Motor neuron (in vitro differentiated cells): ENCODE measurements at regions not wholly inside any gene's neighbourhood (a gene's known extent, or its start where the extent isn't known, plus 50 kb on each side); places are given as distances from the start of the nearest gene placed in this dataset.
"Not testable (repeated sequence)": the region's sequence is repeated elsewhere in the genome, so short reads cannot be mapped to it uniquely, and the experiment has no call there.

Experiments used
- ATAC-seq, 8 experiments: fragments of 200-7000 bp; cut with Tn5 transposase; replicated peaks in 6 of 8; 2 replicates each; pipeline ENCODE4 v1.8.0; 2021; ENCODE audit warnings: mild to moderate bottlenecking in 8 of 8, moderate library complexity in 8 of 8
- H3K27ac ChIP-seq, 2 donors: fragments of 250-450 bp; sonication (Bioruptor Pico); 2 replicates each; pipeline ENCODE4 v1.9.0; 2021; ENCODE audit warnings: antibody characterized with exemption in 2 of 2, mild to moderate bottlenecking in 2 of 2, moderate library complexity in 1 of 2
- H3K4me1 ChIP-seq, 2 donors: fragments of 250-450 bp; sonication (Bioruptor Pico); replicated peaks in 1 of 2; 2 replicates each; pipeline ENCODE4 v1.6.1; 2021; ENCODE audit warnings: antibody characterized with exemption in 2 of 2, mild to moderate bottlenecking in 2 of 2, moderate library complexity in 1 of 2
- H3K4me3 ChIP-seq, 5 donors: fragments of 250-450 bp; sonication (Bioruptor Pico); 2 replicates each; pipeline ENCODE4 v1.9.0; 2021; ENCODE audit warnings: antibody characterized with exemption in 5 of 5, mild to moderate bottlenecking in 5 of 5, moderate library complexity in 4 of 5
- WGBS, 10 experiments: fragments of 450-650 bp; shearing (Covaris generic); methylation state at CpG; one replicate each; pipeline ENCODE4 v1.0.0; 2022; 5-methylcytosine and 5-hydroxymethylcytosine counted together
- in situ Hi-C, 9 experiments: fragments of 400-800 bp; cut with MboI; loops; one replicate each; pipeline ENCODE4 v1.15.0; 2021; ENCODE audit warnings: low sequenced_read_pairs in 9 of 9, low pct_unique_long_range_greater_than_20kb in 2 of 9; ENCODE audit not compliant: unreplicated experiment in 9 of 9

DNA sequence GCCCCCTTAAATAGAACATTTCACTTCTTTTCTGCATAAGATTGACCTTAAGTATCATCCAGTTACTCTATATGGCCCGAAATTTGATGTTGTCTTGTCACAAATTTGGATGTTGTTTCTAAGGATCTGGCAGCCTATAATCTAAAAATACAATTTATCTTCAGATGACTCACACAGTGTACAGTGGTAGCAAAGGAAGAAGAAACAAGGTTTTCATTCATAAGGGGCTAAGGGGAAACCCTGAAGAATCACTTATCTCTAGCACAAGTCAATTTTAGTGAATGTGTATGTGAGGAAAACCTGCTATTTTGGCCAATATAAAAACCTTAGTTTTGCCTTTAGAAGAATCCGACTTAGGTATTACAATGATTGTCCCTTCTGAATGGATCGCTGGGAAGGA, 606.3 kb upstream of the LRFN5 start:
- Histone ChIP-seq H3K4me3 (no peak overlapping the region), H3K27ac (no peak overlapping the region), H3K4me1 (no peaks in the 10 kb centered on the region)
- ATAC-seq = no peak
- in situ Hi-C loops = no loop called here
- WGBS, 10 experiments = 6 to 100% (median 91%) methylated on average over 1 to 3 of the region's 3 CpGs

DNA sequence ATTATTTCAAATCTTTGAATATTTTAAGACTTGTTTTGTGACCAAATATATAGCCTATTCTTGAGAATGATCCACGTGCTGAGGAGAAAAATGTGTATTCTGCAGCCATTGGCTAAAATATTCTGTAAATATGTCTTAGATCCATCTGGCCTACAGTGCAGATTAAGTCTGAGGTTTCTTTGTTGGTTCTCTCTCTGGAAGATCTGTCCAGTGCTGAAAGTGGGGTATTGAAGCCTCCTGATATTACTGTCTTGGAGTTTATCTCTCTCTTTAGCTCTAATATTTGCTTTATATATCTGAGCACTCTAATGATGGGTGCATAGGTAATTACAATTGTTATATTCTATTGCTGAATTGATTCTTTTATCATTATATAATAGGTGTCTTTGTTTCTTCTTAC, 617.4 kb upstream of the LRFN5 start:
- no peak for ATAC-seq
- H3K4me1 ChIP-seq = no peaks in the 10 kb centered on the region
- WGBS, 10 experiments = 0 to 100% (median 69%) methylated on average over 1 of the region's 1 CpG
- H3K27ac ChIP-seq = no peak overlapping the region
- H3K4me3 ChIP-seq = no peak overlapping the region
- in situ Hi-C loops = no loop called here

DNA sequence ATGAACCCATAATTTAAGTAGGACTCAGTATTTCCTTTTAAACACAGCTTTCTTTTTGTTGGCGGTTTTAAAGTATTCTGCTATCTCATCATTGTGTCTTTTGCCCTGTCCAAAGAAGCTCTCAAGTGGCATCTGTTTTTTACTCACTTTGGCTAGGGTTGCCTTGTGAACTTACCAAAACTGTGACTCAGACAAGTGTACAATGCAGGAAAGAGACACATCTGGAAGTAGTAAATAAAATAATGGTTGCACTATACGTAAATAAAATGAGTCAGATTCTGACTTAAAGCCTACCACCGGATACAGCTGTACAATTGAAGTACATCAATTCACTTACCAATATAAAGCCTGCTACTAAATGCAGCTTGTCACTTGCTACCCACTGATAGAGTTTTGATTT, 619.2 kb upstream of the LRFN5 start:
- ATAC-seq = no peak
- no peak overlapping the region for H3K27ac ChIP-seq
- in situ Hi-C loops = no loop called here
- no peaks in the 10 kb centered on the region for H3K4me1 ChIP-seq
- no peak overlapping the region for H3K4me3 ChIP-seq
- 0 to 100% (median 55%) methylated on average over 1 to 3 of the region's 3 CpGs; no CpG with 5 or more reads in 2 of the 10 experiments for WGBS, 10 experiments

DNA sequence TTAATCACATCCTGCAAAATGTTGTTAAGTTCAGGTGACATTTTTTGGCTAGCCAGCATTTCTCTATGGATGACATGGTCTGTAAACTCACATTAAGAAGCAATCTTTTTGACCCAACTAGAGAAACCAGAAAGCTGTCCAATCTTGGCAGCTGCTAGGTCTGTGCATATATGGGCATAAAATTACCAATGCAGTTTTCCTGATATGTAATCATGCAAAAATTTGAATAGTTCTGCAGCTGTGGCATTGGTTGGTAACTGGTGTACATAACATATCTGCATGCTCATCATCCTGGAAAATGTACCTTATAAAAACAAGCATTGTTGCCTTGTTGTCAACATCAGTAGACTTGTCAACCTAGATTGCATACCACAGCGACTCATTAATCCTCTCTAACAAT, 620.0 kb upstream of the LRFN5 start:
- ATAC-seq = peak in 3 of 8 experiments; percentile 41 to 95 (median 60)
- H3K4me1 ChIP-seq = no peaks in the 10 kb centered on the region
- 0 to 100% (median 40%) methylated on average over 1 of the region's 1 CpG; no CpG with 5 or more reads in 5 of the 10 experiments for WGBS, 10 experiments
- H3K27ac ChIP-seq = no peak overlapping the region
- in situ Hi-C loops = no loop called here
- H3K4me3 ChIP-seq = no peak overlapping the region

DNA sequence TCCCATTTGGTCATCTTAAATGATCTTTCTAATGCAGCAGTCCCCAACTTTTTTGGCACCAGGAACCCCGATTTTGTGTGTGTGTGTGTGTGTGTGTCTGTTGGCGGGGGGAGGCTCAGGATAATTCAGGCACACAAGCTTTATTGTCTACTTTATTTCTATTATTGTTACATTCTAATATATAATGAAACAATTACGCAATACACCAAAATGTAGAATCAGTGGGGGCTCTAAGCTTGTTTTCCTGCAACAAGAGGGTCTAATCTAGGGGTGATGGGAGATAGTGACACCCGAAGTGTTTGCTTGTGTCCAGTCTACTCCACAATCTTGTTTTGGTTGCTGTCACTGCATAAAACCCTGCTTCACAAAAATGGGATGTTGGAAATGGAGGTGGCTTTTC, 621.1 kb upstream of the LRFN5 start:
- Histone ChIP-seq H3K27ac (no peak overlapping the region), H3K4me1 (no peaks in the 10 kb centered on the region), H3K4me3 (no peak overlapping the region)
- in situ Hi-C loops = no loop called here
- ATAC-seq = no peak
- WGBS, 10 experiments = 0 to 100% (median 77%) methylated on average over 1 to 4 of the region's 4 CpGs; no CpG with 5 or more reads in 1 of the 10 experiments

DNA sequence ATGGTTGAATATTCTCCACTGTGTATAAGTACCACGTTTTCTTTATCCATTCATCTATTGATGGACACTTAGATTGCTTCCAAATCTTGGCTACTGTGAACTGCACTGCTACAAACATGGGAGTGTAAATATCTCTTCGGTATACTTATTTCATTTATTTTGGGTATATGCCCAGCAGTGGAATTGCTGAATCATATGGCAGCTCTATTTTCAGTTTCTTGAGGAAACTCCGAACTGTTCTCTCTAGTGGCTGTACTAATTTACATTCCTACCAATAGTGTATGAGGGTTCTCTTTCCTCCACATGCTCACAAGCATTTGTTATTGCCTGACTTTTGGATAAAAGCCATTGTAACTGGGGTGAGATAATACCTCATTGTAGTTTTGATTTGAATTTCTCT, 623.1 kb upstream of the LRFN5 start:
- Histone ChIP-seq H3K4me1 (no peaks in the 10 kb centered on the region), H3K4me3 (no peak overlapping the region), H3K27ac (no peak overlapping the region)
- 0 to 100% (median 70%) methylated on average over 1 to 3 of the region's 3 CpGs for WGBS, 10 experiments
- ATAC-seq = peak in 1 of 8 experiments; percentile 82
- in situ Hi-C loops = no loop called here

DNA sequence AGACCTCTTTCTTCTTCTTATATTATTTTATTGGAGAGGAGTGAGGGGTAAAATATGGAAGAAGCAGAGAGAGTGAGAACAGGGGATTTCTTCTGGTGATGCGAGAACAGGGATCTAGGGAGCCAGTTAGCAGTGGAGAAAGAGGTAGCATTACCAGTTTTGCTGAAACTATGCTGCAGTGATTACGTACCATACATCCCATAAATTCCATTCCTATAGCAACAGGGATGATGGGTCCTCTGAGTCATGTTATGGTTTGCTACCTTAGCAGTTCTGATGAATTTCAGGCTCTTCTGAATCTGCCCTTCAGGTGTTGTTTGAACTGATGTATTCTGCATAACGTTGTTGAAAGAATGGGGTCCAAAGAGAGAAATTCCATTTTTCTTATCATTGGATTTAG, 625.4 kb upstream of the LRFN5 start:
- peak in 3 of 8 experiments; percentile 74 to 86 (median 85) for ATAC-seq
- no peak overlapping the region for H3K4me3 ChIP-seq
- no peak overlapping the region for H3K27ac ChIP-seq
- in situ Hi-C loops = no loop called here
- 0 to 100% (median 82%) methylated on average over 1 to 3 of the region's 3 CpGs for WGBS, 10 experiments
- H3K4me1 ChIP-seq = no peaks in the 10 kb centered on the region

DNA sequence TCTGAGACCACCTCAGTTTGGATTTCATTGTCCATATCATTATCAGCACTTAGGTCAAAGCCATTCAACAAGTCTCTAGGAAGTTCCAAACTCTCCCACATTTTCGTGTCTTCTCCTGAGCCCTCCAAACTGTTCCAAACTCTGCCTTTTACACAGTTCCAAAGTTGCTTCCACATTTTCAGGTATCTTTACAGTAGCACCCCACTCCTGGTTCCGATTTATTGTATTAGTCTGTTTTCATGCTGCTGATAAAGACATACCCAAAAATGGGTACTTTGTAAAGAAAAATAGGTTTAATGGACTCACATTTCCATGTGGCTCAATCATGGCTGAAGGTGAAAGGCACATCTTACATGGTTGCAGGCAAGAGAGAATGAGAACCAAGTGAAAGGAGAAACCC, 646.4 kb upstream of the LRFN5 start:
- ATAC-seq, H3K4me3 ChIP-seq, in situ Hi-C loops, H3K4me1 ChIP-seq, H3K27ac ChIP-seq: not testable (repeated sequence)
- 0 to 100% (median 47%) methylated on average over 1 to 2 of the region's 2 CpGs; no CpG with 5 or more reads in 3 of the 10 experiments for WGBS, 10 experiments

DNA sequence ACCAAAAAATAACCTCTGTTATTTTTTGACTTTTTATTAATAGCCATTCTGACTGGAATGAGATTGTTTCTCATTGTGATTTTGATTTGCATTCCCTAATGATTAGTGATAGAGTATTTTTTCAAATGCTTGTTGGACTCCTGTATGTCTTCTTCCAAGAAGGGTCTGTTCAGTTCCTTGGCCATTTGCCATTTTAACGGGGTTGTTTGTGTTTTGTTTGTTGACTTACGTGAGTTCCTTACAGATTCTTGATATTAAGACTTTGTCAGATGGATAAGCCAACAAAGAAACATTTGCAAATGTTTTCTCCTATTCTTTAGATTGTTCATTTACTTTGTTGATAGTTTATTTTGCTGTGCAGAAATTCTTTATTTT, 651.6 kb upstream of the LRFN5 start:
- in situ Hi-C loops = no loop called here
- Histone ChIP-seq H3K4me3 (peak overlapping the region; percentile 49 to 61 (median 51)), H3K27ac (peak overlapping the region; percentile 83 to 88), H3K4me1 (peaks cover 5% of the 10 kb centered on the region in 2 donors)
- peak in 5 of 8 experiments; percentile 24 to 50 (median 39) for ATAC-seq
- WGBS, 10 experiments = 0 to 36% (median 10%) methylated on average over 1 to 2 of the region's 2 CpGs; no CpG with 5 or more reads in 1 of the 10 experiments

DNA sequence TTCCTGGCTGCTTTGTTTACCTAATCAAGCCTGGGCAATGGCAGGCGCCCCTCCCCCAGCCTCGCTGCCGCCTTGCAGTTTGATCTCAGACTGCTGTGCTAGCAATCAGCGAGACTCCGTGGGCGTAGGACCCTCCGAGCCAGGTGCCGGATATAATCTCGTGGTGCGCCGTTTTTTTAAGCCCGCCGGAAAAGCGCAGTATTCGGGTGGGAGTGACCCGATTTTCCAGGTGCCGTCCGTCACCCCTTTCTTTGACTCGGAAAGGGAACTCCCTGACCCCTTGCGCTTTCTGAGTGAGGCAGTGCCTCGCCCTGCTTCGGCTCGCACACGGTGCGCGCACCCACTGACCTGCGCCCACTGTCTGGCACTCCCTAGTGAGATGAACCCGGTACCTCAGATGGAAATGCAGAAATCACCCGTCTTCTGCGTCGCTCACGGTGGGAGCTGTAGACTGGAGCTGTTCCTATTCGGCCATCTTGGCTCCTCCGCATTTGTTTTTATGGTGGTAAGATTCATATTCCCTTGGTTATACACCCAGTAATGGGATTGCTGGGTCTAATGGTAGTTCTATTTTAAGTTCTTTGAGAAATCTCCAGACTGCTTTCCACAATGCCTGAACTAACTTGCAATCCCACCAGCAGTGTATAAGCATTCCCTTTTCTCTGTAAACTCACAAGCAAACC, 652.1 kb upstream of the LRFN5 start:
- 27 to 40% methylated on average over 1 to 3 of the region's 34 CpGs; no CpG with 5 or more reads in 8 of the 10 experiments for WGBS, 10 experiments
- Histone ChIP-seq H3K4me3 (peak overlapping the region; percentile 49 to 61 (median 51)), H3K27ac (peak overlapping the region; percentile 83 to 88)
- peak in 5 of 8 experiments; percentile 67 to 86 (median 73) for ATAC-seq
- H3K4me1 ChIP-seq, in situ Hi-C loops: not testable (repeated sequence)

DNA sequence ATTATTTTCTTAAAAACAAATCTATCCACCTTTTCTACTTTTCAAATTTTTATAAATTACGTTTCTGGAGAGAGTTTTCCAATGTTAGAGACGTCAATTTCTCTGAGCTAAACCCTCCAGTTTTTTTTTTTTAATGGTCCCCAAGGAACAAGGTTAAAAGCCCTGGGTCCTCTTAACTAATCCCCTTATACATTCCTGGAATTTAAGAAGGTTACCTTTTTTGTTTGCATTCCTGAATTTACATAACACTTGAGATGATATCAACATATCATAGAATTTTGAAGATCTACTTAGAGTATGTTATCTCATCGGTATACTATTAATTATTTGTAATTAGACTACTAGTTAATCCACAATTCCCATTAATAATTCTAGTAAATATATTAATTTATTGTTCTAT, 662.2 kb upstream of the LRFN5 start:
- ATAC-seq = no peak
- no peaks in the 10 kb centered on the region for H3K4me1 ChIP-seq
- in situ Hi-C loops = no loop called here
- no peak overlapping the region for H3K4me3 ChIP-seq
- H3K27ac ChIP-seq = no peak overlapping the region
- 0 to 91% (median 52%) methylated on average over 1 to 3 of the region's 3 CpGs for WGBS, 10 experiments

DNA sequence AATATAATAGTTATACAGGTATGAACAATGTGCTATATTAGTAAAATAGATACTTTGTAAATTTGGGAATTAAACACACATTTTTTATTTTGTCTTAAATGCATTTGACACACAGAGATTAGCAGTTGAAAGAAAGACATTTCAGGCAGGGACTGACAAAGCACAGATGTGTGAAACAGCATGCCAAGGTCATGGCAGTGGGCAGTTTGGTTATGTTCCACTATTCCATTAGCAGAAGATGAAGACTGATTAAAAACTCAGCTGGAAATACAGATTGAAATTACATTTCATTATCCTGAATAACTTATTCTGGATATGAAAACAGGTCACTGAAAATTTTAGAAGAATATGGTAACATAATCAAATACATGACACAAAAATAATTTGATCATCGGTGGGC, 669.8 kb upstream of the LRFN5 start:
- Histone ChIP-seq H3K27ac (no peak overlapping the region), H3K4me1 (no peaks in the 10 kb centered on the region), H3K4me3 (no peak overlapping the region)
- in situ Hi-C loops = no loop called here
- WGBS, 10 experiments = 29 to 100% (median 88%) methylated on average over 1 of the region's 1 CpG
- no peak for ATAC-seq

DNA sequence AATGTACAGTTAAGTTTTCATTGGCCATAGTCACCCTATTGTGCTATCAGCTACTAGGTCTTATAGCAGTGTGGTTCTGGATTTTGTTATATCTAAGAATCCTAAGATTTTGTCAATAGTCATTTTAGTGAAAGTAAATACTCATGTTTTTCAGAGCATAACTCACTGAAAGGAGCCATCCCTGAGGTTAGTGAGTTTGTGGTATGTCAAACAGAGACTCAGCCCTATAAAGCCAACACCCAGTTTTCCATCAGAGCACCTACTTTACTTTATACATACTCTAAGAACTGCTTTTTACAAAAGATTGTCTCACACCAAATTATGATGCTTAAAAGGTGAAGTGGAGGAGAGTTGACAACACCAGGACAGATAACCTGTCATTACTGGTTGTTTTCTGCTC, 686.3 kb upstream of the LRFN5 start:
- no peak for ATAC-seq
- in situ Hi-C loops = no loop called here
- peaks cover 0 to 2% of the 10 kb centered on the region in 2 donors for H3K4me1 ChIP-seq
- no peak overlapping the region for H3K4me3 ChIP-seq
- H3K27ac ChIP-seq = no peak overlapping the region

DNA sequence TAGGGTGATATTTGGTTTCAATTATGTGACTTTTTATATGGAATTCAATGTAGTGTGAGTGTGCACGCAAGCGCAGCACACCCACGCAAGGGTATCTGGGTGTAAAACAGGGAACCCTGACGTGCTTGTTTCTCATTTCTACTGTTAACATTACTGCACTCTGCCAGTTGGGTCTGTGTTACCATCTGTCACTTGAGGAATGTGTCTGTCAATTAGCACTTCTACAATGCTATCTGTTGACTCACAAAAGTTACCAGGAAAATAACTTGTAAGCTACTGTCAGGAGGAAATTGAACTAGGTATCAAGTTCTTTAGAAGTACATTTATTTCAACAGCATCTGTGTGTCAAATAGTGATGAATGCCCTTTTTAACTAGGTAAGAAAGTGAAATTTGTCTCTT, 695.5 kb upstream of the LRFN5 start:
- Histone ChIP-seq H3K4me1 (peaks cover 0 to 7% of the 10 kb centered on the region in 2 donors), H3K27ac (no peak overlapping the region), H3K4me3 (no peak overlapping the region)
- 31 to 100% (median 96%) methylated on average over 2 to 4 of the region's 4 CpGs; no CpG with 5 or more reads in 1 of the 10 experiments for WGBS, 10 experiments
- no peak for ATAC-seq
- in situ Hi-C loops = no loop called here
